ENCODE measurements at regions not wholly inside any gene's neighbourhood (a gene's known extent, or its start where the extent isn't known, plus 50 kb on each side); places are given as distances from the start of the nearest gene placed in this dataset.

- TF ChIP-seq CTCF (IDR thresholded peaks at IDR 0.05) (no peak), POLR2A (IDR thresholded peaks at IDR 0.05) (no peak), POLR2AphosphoS5 (IDR thresholded peaks at IDR 0.05) (no peak), EP300 (IDR thresholded peaks at IDR 0.05) (no peak)
Measured at GRCh38 chr4:167944721-167945120, 147.6 kb upstream of the ANXA10 start.
